ENCODE measurements at regions not wholly inside any gene's neighbourhood (a gene's known extent, or its start where the extent isn't known, plus 50 kb on each side); places are given as distances from the start of the nearest gene placed in this dataset.

- TF ChIP-seq CSRNP3 (CRISPR knock-in tag; IDR thresholded peaks at IDR 0.05) (no peak), TCF4 (CRISPR knock-in tag; IDR thresholded peaks at IDR 0.05; ENCODE audit: borderline replicate concordance) (no peak), ZFP3 (CRISPR knock-in tag; IDR thresholded peaks at IDR 0.05) (no peak), CREB5 (CRISPR knock-in tag; IDR thresholded peaks at IDR 0.05; ENCODE audit: low read depth) (no peak), ZNF565 (CRISPR knock-in tag; conservative IDR thresholded peaks at IDR 0.05; ENCODE audit: low read depth) (no peak), OSR1 (CRISPR knock-in tag; IDR thresholded peaks at IDR 0.05) (no peak), SNAI2 (CRISPR knock-in tag; IDR thresholded peaks at IDR 0.05) (no peak), ZC3H10 (CRISPR knock-in tag; IDR thresholded peaks at IDR 0.05) (no peak), CSDC2 (CRISPR knock-in tag; IDR thresholded peaks at IDR 0.05) (no peak)
- TF ChIP-seq, protein P1, sequence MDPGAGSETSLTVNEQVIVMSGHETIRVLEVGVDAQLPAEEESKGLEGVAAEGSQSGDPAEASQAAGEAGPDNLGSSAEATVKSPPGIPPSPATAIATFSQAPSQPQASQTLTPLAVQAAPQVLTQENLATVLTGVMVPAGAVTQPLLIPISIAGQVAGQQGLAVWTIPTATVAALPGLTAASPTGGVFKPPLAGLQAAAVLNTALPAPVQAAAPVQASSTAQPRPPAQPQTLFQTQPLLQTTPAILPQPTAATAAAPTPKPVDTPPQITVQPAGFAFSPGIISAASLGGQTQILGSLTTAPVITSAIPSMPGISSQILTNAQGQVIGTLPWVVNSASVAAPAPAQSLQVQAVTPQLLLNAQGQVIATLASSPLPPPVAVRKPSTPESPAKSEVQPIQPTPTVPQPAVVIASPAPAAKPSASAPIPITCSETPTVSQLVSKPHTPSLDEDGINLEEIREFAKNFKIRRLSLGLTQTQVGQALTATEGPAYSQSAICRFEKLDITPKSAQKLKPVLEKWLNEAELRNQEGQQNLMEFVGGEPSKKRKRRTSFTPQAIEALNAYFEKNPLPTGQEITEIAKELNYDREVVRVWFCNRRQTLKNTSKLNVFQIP (CRISPR knock-in tag; IDR thresholded peaks at IDR 0.05; ENCODE audit: borderline replicate concordance, low read depth), result no peak
- TF ChIP-seq, protein P2, sequence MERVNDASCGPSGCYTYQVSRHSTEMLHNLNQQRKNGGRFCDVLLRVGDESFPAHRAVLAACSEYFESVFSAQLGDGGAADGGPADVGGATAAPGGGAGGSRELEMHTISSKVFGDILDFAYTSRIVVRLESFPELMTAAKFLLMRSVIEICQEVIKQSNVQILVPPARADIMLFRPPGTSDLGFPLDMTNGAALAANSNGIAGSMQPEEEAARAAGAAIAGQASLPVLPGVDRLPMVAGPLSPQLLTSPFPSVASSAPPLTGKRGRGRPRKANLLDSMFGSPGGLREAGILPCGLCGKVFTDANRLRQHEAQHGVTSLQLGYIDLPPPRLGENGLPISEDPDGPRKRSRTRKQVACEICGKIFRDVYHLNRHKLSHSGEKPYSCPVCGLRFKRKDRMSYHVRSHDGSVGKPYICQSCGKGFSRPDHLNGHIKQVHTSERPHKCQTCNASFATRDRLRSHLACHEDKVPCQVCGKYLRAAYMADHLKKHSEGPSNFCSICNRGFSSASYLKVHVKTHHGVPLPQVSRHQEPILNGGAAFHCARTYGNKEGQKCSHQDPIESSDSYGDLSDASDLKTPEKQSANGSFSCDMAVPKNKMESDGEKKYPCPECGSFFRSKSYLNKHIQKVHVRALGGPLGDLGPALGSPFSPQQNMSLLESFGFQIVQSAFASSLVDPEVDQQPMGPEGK (CRISPR knock-in tag; IDR thresholded peaks at IDR 0.05; ENCODE audit: borderline replicate concordance), result no peak
These were observed 680.1 kb downstream of the IGSF11 start for GRCh38 chr3:118354556-118354955.

All from SK-N-SH treated with all-trans-retinoic acid at 6 μM for 48 hours (cell line).